AG04450 (cell line): ENCODE measurements at regions not wholly inside any gene's neighbourhood (a gene's known extent, or its start where the extent isn't known, plus 50 kb on each side); places are given as distances from the start of the nearest gene placed in this dataset.

Source experiments
- CTCF ChIA-PET: fragments of 300-600, 350-600 bp; formaldehyde crosslinking; extraction: SDS; loops from one replicate; lab custom pipeline; 2022; ENCODE audit warnings: antibody characterized with exemption, inconsistent platforms; lab: Charles Lee
- POLR2A ChIA-PET: fragments of 350-600 bp; formaldehyde crosslinking; extraction: SDS; loops from one replicate; lab custom pipeline; 2021; ENCODE audit warnings: antibody characterized with exemption, inconsistent platforms; lab: Yijun Ruan, JAX
- DNase-seq: peaks from one replicate; pipeline ENCODE4 v3.0.0-alpha.2; 2011; ENCODE audit warnings: low read depth, low spot score
- H3K27ac ChIP-seq: one replicate; pipeline ENCODE4 v1.5.1; 2012; ENCODE audit warnings: low read depth, low read length, control low read depth
- H3K27me3 ChIP-seq: one replicate; pipeline ENCODE4 v1.6.0; 2012; ENCODE audit warnings: low read length; ENCODE audit not compliant: control insufficient read depth, insufficient read depth
- H3K4me3 ChIP-seq: 2 replicates; pipeline ENCODE4 v1.5.1; 2011; ENCODE audit warnings: mild to moderate bottlenecking, low read depth, low read length, control low read depth
- H3K9me3 ChIP-seq: 2 replicates; pipeline ENCODE4 v1.5.1; 2012; ENCODE audit warnings: low read length; ENCODE audit not compliant: control insufficient read depth, insufficient read depth
- TF ChIP-seq, protein P1 (sequence below): IDR thresholded peaks from 2 replicates; pipeline ENCODE4 v1.5.1; 2011; ENCODE audit warnings: low read depth, low read length, control low read depth, inconsistent platforms

DNA sequence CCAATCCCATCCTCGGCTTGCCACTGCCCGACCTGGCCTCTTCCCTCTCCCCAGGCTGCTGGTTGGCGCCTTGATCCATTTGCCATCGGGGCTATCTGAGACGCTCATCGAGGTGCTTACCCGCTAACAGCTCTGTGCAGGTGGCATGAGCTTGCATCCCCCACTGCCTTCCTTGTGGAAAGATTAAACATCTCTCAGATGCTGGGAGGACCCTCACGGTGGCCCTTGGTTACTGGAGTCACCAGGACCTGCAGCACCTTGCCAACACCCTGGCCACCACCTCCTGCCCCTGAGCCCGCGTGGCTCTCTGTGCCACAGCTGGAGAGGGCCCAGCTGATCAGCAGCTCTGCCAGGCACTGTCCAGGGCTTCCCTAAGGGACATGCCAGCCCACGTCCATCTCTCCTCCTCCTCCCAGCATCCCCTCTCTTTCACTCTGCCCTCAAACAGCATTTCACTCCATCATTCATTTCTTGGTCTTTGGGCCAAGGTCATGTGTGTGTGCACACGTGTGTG, 249.6 kb downstream of the RBFOX3 start:
- TF ChIP-seq, protein P1, sequence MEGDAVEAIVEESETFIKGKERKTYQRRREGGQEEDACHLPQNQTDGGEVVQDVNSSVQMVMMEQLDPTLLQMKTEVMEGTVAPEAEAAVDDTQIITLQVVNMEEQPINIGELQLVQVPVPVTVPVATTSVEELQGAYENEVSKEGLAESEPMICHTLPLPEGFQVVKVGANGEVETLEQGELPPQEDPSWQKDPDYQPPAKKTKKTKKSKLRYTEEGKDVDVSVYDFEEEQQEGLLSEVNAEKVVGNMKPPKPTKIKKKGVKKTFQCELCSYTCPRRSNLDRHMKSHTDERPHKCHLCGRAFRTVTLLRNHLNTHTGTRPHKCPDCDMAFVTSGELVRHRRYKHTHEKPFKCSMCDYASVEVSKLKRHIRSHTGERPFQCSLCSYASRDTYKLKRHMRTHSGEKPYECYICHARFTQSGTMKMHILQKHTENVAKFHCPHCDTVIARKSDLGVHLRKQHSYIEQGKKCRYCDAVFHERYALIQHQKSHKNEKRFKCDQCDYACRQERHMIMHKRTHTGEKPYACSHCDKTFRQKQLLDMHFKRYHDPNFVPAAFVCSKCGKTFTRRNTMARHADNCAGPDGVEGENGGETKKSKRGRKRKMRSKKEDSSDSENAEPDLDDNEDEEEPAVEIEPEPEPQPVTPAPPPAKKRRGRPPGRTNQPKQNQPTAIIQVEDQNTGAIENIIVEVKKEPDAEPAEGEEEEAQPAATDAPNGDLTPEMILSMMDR, result no peak
- no peak for DNase-seq
- ChIA-PET POLR2A (no interaction called here), CTCF (interaction anchor here (0.6 kb wide), 1 partner anchor 13 kb away, joined by 11 read pairs; no protein-coding TSS in a partner anchor)
- H3K27me3 ChIP-seq, result peaks cover 7% of the 10 kb centered on the region
- no peaks in the 10 kb centered on the region for H3K9me3 ChIP-seq
- H3K4me3 ChIP-seq, result no peak overlapping the region
- H3K27ac ChIP-seq, result no peak overlapping the region

DNA sequence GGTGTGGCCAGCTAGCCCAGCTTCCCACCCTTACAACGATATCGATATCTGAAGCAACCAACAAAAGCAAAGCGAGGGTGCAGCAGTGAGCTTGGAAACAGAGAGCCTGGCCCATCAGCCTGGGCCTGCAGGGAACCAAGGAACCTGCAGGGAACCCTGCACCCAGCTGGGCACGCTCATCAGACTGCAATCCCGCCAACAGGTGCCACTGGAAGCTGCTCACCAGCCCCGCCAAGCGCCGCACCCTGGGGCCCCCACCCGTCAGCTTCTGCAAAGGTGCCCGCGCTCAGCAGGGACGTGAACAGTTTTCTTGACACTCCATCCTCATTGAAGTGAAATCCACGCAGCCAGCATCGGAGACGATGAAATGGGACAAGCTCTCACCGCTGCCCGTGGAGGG, 250.7 kb downstream of the RBFOX3 start:
- no peaks in the 10 kb centered on the region for H3K9me3 ChIP-seq
- TF ChIP-seq, protein P1, result no peak
- H3K27ac ChIP-seq, result no peak overlapping the region
- POLR2A ChIA-PET, result no interaction called here
- H3K4me3 ChIP-seq, result no peak overlapping the region
- H3K27me3 ChIP-seq, result peaks cover 7% of the 10 kb centered on the region
- CTCF ChIA-PET, result no interaction called here
- DNase-seq, result no peak

DNA sequence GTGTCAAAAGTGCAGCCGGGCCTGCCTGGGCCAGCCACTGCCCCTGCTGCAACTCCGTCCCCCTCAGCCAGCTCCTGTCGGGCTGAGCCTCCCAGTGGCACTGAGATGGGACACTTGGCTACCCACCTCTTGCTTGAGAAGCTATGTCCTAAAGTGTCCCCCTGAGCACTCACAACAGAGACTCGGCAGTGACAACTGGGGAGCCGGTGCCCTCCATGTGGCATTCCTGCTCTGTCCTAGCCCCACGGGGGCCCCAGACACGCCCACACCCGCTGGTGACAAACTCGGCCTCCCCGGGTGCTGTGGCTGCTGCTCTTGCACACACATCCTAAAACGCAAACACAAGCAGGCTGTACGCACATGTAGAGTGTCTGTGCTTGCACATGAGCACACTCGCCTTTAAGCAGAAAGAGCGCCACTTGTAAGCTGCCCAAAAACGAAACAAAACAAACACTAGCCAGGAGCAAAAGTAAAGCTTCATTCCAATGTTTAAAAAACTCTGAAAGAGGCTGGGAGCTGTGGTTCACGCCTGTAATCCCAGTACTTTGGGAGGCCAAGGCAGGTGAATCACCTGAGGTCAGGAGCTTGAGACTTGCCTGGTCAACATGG, 253.9 kb downstream of the RBFOX3 start:
- CTCF ChIA-PET, result no interaction called here
- Histone ChIP-seq H3K27me3 (peaks cover 2% of the 10 kb centered on the region), H3K27ac (no peak overlapping the region), H3K4me3 (no peak overlapping the region), H3K9me3 (no peaks in the 10 kb centered on the region)
- POLR2A ChIA-PET, result no interaction called here
- TF ChIP-seq, protein P1, result no peak
- DNase-seq, result no peak

DNA sequence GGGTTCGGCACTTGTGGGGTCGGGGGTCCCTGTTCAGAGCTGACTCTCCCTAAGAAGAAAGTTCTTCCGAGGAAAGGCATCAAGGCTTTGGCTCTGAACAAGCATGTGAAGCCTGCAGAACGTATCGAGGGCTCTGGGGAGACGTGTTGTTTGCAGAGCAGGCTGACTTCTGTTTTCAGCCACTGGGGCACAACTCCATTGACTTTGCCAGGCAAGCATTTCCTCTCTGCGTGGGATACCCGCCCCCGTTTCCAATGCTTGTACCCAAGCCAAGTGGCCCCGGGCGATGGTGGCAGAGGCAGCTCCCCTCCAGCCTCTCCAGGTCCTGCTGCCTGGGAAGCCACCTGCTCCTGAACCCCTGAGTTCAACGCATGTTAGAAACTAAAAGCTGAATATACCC, 255.7 kb downstream of the RBFOX3 start:
- no peak overlapping the region for H3K4me3 ChIP-seq
- peaks cover 2% of the 10 kb centered on the region for H3K27me3 ChIP-seq
- ChIA-PET POLR2A (no interaction called here), CTCF (no interaction called here)
- no peaks in the 10 kb centered on the region for H3K9me3 ChIP-seq
- TF ChIP-seq, protein P1, result no peak
- DNase-seq, result no peak
- no peak overlapping the region for H3K27ac ChIP-seq

DNA sequence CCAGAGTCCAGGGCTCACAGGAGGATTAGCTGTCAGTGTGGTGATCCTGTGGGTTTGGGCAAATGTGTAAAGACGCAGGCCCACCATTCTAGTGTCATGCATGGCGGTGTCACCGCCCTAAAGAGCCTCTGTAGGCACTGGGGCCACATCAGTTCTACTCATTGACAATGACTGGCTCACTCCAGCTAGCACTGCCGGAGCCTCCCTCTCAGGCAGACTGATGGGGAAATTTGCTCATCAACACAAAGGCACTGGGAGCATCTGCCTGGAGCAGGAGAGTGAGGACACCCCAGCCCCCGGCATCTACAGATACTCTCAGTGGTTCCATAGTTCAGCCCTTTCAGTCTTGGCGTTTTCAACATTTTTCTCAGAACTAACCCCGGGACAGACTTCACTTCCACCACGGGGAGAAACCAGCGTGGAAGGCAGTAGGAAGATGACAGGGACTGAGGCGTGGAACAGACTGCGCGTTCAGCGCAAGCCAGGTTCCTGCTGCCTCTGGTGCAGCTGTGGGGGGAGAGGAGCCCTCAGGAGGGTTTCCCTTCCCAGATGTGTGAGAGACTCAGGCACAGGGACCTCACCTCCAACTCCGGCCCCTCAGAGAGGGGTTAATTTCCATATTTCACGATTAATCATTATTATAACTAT, 256.6 kb downstream of the RBFOX3 start:
- CTCF ChIA-PET, result no interaction called here
- peaks cover 3% of the 10 kb centered on the region for H3K27me3 ChIP-seq
- no peaks in the 10 kb centered on the region for H3K9me3 ChIP-seq
- no peak for DNase-seq
- H3K4me3 ChIP-seq, result no peak overlapping the region
- TF ChIP-seq, protein P1, result no peak
- POLR2A ChIA-PET, result no interaction called here
- H3K27ac ChIP-seq, result no peak overlapping the region
